Brain microvascular endothelial cell (primary cell): ENCODE measurements at regions not wholly inside any gene's neighbourhood (a gene's known extent, or its start where the extent isn't known, plus 50 kb on each side); places are given as distances from the start of the nearest gene placed in this dataset.
"Not testable (repeated sequence)": the region's sequence is repeated elsewhere in the genome, so short reads cannot be mapped to it uniquely, and the experiment has no call there.

ENCODE experiments used
- DNase-seq: peaks from one replicate; pipeline ENCODE4 v3.0.0-alpha.2; 2020
- H3K27ac ChIP-seq: fragments of 250-450 bp; sonication (Bioruptor Pico); 2 replicates; pipeline ENCODE4 v1.5.1; 2020; ENCODE audit warnings: mild to moderate bottlenecking, moderate library complexity
- H3K27me3 ChIP-seq: fragments of 250-450 bp; sonication (Bioruptor Pico); replicated peaks from 2 replicates; pipeline ENCODE4 v1.5.1; 2020; ENCODE audit warnings: mild to moderate bottlenecking
- H3K36me3 ChIP-seq: fragments of 250-450 bp; sonication (Bioruptor Pico); replicated peaks from 2 replicates; pipeline ENCODE4 v1.5.1; 2020; ENCODE audit warnings: mild to moderate bottlenecking
- H3K4me3 ChIP-seq: 2 replicates; pipeline ENCODE4 v1.5.1; 2011; ENCODE audit warnings: low read depth, mild to moderate bottlenecking, control low read depth, low read length, moderate library complexity
- in situ Hi-C: cut with HindIII; loops from 2 replicates; pipeline ENCODE4 v1.10.0; 2017; ENCODE audit warnings: low sequenced_read_pairs, low pct_ligation_motif_present
- TF ChIP-seq, protein P1 (sequence below): IDR thresholded peaks from 2 replicates; pipeline ENCODE4 v1.5.1; 2011; ENCODE audit warnings: low read depth, mild to moderate bottlenecking, moderate library complexity, low read length, control low read depth, inconsistent platforms; ENCODE audit errors: missing control alignments

GRCh38 chr11:112624431-112624830 lies 336.8 kb upstream of the NCAM1 start:
- H3K27me3 ChIP-seq, result no peaks in the 10 kb centered on the region
- DNase-seq, result no peak
- H3K4me3 ChIP-seq, result no peak overlapping the region
- in situ Hi-C loops, result no loop called here
- no peaks in the 10 kb centered on the region for H3K36me3 ChIP-seq
- TF ChIP-seq, protein P1, sequence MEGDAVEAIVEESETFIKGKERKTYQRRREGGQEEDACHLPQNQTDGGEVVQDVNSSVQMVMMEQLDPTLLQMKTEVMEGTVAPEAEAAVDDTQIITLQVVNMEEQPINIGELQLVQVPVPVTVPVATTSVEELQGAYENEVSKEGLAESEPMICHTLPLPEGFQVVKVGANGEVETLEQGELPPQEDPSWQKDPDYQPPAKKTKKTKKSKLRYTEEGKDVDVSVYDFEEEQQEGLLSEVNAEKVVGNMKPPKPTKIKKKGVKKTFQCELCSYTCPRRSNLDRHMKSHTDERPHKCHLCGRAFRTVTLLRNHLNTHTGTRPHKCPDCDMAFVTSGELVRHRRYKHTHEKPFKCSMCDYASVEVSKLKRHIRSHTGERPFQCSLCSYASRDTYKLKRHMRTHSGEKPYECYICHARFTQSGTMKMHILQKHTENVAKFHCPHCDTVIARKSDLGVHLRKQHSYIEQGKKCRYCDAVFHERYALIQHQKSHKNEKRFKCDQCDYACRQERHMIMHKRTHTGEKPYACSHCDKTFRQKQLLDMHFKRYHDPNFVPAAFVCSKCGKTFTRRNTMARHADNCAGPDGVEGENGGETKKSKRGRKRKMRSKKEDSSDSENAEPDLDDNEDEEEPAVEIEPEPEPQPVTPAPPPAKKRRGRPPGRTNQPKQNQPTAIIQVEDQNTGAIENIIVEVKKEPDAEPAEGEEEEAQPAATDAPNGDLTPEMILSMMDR, result no peak
- no peak overlapping the region for H3K27ac ChIP-seq

DNA sequence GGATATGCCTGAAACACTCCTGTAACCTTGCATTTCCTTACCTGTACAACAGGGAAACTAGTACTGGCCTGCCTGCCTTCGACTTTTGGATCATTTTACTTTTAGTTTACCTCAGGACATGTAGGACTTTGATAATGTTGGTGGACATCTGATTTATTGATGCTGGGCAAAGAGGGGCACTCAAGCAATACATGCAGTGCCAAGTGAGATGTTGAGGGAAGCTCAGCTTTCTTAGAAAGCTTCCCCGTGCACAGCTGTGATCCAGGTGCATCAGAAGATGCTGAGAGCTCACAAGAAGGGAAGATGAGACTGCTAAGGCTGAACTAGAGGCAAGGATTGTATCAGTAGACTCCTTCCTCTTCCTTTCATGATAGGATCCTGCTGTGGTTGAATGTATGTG lies 336.2 kb upstream of the NCAM1 start:
- H3K4me3 ChIP-seq, DNase-seq, H3K36me3 ChIP-seq, in situ Hi-C loops, H3K27ac ChIP-seq, H3K27me3 ChIP-seq: not testable (repeated sequence)

GRCh38 chr11:112625814-112626213 lies 335.4 kb upstream of the NCAM1 start:
- H3K4me3 ChIP-seq, result no peak overlapping the region
- no peak for DNase-seq
- TF ChIP-seq, protein P1, result no peak
- no peaks in the 10 kb centered on the region for H3K36me3 ChIP-seq
- no peak overlapping the region for H3K27ac ChIP-seq
- in situ Hi-C loops, result no loop called here
- H3K27me3 ChIP-seq, result no peaks in the 10 kb centered on the region

- TF ChIP-seq, protein P1, result no peak
- no peak overlapping the region for H3K4me3 ChIP-seq
- DNase-seq, result no peak
- H3K27me3 ChIP-seq, result no peaks in the 10 kb centered on the region
- no peaks in the 10 kb centered on the region for H3K36me3 ChIP-seq
- in situ Hi-C loops, result no loop called here
- H3K27ac ChIP-seq, result no peak overlapping the region
Observed at GRCh38 chr11:112626731-112627130, 334.5 kb upstream of the NCAM1 start.

- no peaks in the 10 kb centered on the region for H3K27me3 ChIP-seq
- H3K27ac ChIP-seq, result no peak overlapping the region
- DNase-seq, result no peak
- H3K4me3 ChIP-seq, result no peak overlapping the region
- H3K36me3 ChIP-seq, result no peaks in the 10 kb centered on the region
- in situ Hi-C loops, result no loop called here
- TF ChIP-seq, protein P1, result no peak
Observed at GRCh38 chr11:112627588-112628045, 333.6 kb upstream of the NCAM1 start.

DNA sequence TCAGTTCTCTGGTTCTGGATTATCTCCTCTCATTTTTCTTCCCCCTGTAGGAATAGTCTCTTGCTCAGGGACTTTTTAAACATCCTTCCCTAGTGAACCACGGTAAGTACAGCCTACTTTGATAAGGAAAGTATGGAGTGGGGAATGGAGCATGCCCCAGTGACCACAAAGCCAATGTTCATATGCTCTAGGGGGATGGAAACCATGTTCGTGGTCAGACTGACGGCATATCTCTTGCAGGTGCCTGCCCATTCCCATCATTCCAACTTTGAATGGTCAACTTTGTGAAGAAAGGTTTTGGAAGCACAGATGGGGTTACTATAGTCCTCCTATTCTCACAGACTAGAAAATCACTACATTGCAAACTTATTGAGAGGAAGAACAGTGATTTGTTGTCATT lies 332.5 kb upstream of the NCAM1 start:
- in situ Hi-C loops, result no loop called here
- no peaks in the 10 kb centered on the region for H3K27me3 ChIP-seq
- TF ChIP-seq, protein P1, result no peak
- H3K36me3 ChIP-seq, result no peaks in the 10 kb centered on the region
- no peak overlapping the region for H3K4me3 ChIP-seq
- no peak overlapping the region for H3K27ac ChIP-seq
- no peak for DNase-seq
